H9 (cell line): ENCODE measurements at regions not wholly inside any gene's neighbourhood (a gene's known extent, or its start where the extent isn't known, plus 50 kb on each side); places are given as distances from the start of the nearest gene placed in this dataset.

Experiments used
- DNase-seq: peaks from one replicate; pipeline ENCODE4 v3.0.0-alpha.2; 2017
- H2AFZ ChIP-seq: one replicate; pipeline ENCODE4 v1.6.1; 2013; ENCODE audit warnings: mild to moderate bottlenecking, low read length, control low read depth, moderate library complexity
- H2AK5ac ChIP-seq: 2 replicates; pipeline ENCODE4 v1.6.1; 2013; ENCODE audit warnings: low read length, control low read depth, mixed read lengths; ENCODE audit not compliant: insufficient read length
- H2BK120ac ChIP-seq: one replicate; pipeline ENCODE4 v1.6.1; 2013; ENCODE audit warnings: low read depth, mild to moderate bottlenecking, low read length, control low read depth, inconsistent platforms; ENCODE audit not compliant: poor library complexity, severe bottlenecking
- H2BK12ac ChIP-seq: 2 replicates; pipeline ENCODE4 v1.6.1; 2013; ENCODE audit warnings: low read length, control low read depth, mixed read lengths, low read depth; ENCODE audit not compliant: insufficient read length
- H2BK15ac ChIP-seq: 2 replicates; pipeline ENCODE4 v1.6.1; 2013; ENCODE audit warnings: low read depth, low read length, control low read depth
- H2BK20ac ChIP-seq: one replicate; pipeline ENCODE4 v1.6.1; 2013; ENCODE audit warnings: low read depth, mild to moderate bottlenecking, low read length, control low read depth, inconsistent platforms; ENCODE audit not compliant: poor library complexity, severe bottlenecking
- H2BK5ac ChIP-seq: 2 replicates; pipeline ENCODE4 v1.6.1; 2013; ENCODE audit warnings: low read length, control low read depth, mixed read lengths; ENCODE audit not compliant: insufficient read length
- H3K14ac ChIP-seq: 2 replicates; pipeline ENCODE4 v1.6.1; 2013; ENCODE audit warnings: low read length, control low read depth; ENCODE audit not compliant: insufficient read depth
- H3K18ac ChIP-seq: 2 replicates; pipeline ENCODE4 v1.6.1; 2013; ENCODE audit warnings: low read depth, mild to moderate bottlenecking, mixed read lengths, low read length, control low read depth; ENCODE audit not compliant: insufficient read length
- H3K23ac ChIP-seq: 2 replicates; pipeline ENCODE4 v1.6.1; 2013; ENCODE audit warnings: low read length, control low read depth, mixed read lengths, low read depth; ENCODE audit not compliant: insufficient read length
- H3K23me2 ChIP-seq: 2 replicates; pipeline ENCODE4 v1.6.1; 2013; ENCODE audit warnings: low read depth, mild to moderate bottlenecking, mixed read lengths, low read length, control low read depth; ENCODE audit not compliant: insufficient read length, poor library complexity, severe bottlenecking
- H3K27ac ChIP-seq: 2 replicates; pipeline ENCODE4 v1.5.1; 2013; ENCODE audit warnings: low read length, control low read depth, mixed read lengths, low read depth; ENCODE audit not compliant: insufficient read length
- H3K27me3 ChIP-seq: 2 replicates; pipeline ENCODE4 v1.6.1; 2013; ENCODE audit warnings: low read length, control low read depth, inconsistent platforms; ENCODE audit not compliant: insufficient read depth
- H3K4ac ChIP-seq: 2 replicates; pipeline ENCODE4 v1.6.1; 2013; ENCODE audit warnings: low read depth, mild to moderate bottlenecking, control low read depth, inconsistent platforms, low read length, moderate library complexity
- H3K4me1 ChIP-seq: 2 replicates; pipeline ENCODE4 v1.6.1; 2013; ENCODE audit warnings: low read length, control low read depth, inconsistent platforms; ENCODE audit not compliant: insufficient read depth
- H3K4me2 ChIP-seq: 2 replicates; pipeline ENCODE4 v1.6.1; 2013; ENCODE audit warnings: low read length, control low read depth, mixed read lengths; ENCODE audit not compliant: insufficient read length, insufficient read depth
- H3K56ac ChIP-seq: 2 replicates; pipeline ENCODE4 v1.6.1; 2013; ENCODE audit warnings: low read depth, mild to moderate bottlenecking, mixed read lengths, low read length, control low read depth; ENCODE audit not compliant: insufficient read length
- H3K79me1 ChIP-seq: 2 replicates; pipeline ENCODE4 v1.6.1; 2013; ENCODE audit warnings: low read depth, mild to moderate bottlenecking, moderate library complexity, low read length, control low read depth, inconsistent platforms; ENCODE audit not compliant: insufficient read depth, poor library complexity, severe bottlenecking
- H3K79me2 ChIP-seq: 2 replicates; pipeline ENCODE4 v1.6.1; 2013; ENCODE audit warnings: low read length, control low read depth, inconsistent platforms; ENCODE audit not compliant: insufficient read depth
- H3K9ac ChIP-seq: 2 replicates; pipeline ENCODE4 v1.6.1; 2013; ENCODE audit warnings: low read length, control low read depth, mixed read lengths; ENCODE audit not compliant: insufficient read length; ENCODE audit errors: extremely low read depth
- H3K9me3 ChIP-seq: one replicate; pipeline ENCODE4 v1.6.1; 2013; ENCODE audit warnings: low read depth, low read length, inconsistent platforms; ENCODE audit not compliant: control insufficient read depth
- H3T11ph ChIP-seq: one replicate; pipeline ENCODE4 v1.6.1; 2013; ENCODE audit warnings: mild to moderate bottlenecking, low read length, control low read depth, inconsistent platforms
- H4K20me1 ChIP-seq: one replicate; pipeline ENCODE4 v1.6.1; 2013; ENCODE audit not compliant: control insufficient read depth, insufficient read length, insufficient read depth
- H4K5ac ChIP-seq: 2 replicates; pipeline ENCODE4 v1.6.1; 2013; ENCODE audit warnings: low read depth, mild to moderate bottlenecking, mixed read lengths, low read length, control low read depth; ENCODE audit not compliant: insufficient read length
- H4K8ac ChIP-seq: replicated peaks from 2 replicates; pipeline ENCODE4 v1.6.1; 2013; ENCODE audit warnings: low read length, control low read depth, mixed read lengths, low read depth; ENCODE audit not compliant: insufficient read length
- H4K91ac ChIP-seq: 2 replicates; pipeline ENCODE4 v1.6.1; 2013; ENCODE audit warnings: low read depth, mild to moderate bottlenecking, moderate library complexity, mixed read lengths, low read length, control low read depth; ENCODE audit not compliant: insufficient read length
- H3K27ac Mint-ChIP-seq, 3 experiments: 2 replicates in 2 of 3; 3 replicates in 1 of 3; pipeline ENCODE4 v1.8.0; 2020 to 2021; ENCODE audit warnings: mixed read lengths in 3 of 3, mild to moderate bottlenecking in 1 of 3, moderate library complexity in 1 of 3
- H3K27me3 Mint-ChIP-seq: 2 replicates; pipeline ENCODE4 v1.8.0; 2021; ENCODE audit warnings: low read depth, mild to moderate bottlenecking, moderate library complexity, mixed read lengths
- H3K36me3 Mint-ChIP-seq, 3 experiments: 2 replicates in 2 of 3; 3 replicates in 1 of 3; pipeline ENCODE4 v1.8.0; 2020 to 2021; ENCODE audit warnings: low read depth in 3 of 3, mixed read lengths in 3 of 3; ENCODE audit not compliant: insufficient read depth in 1 of 3
- H3K4me1 Mint-ChIP-seq, 2 experiments: 2 replicates each; pipeline ENCODE4 v1.8.0; 2020; ENCODE audit warnings: mixed read lengths in 2 of 2
- H3K4me3 Mint-ChIP-seq, 2 experiments: 2 replicates in 1 of 2; 3 replicates in 1 of 2; pipeline ENCODE4 v1.8.0; 2020 to 2021; ENCODE audit warnings: mild to moderate bottlenecking in 2 of 2, mixed read lengths in 2 of 2, moderate library complexity in 1 of 2
- H3K9me3 Mint-ChIP-seq, 2 experiments: 2 replicates in 1 of 2; 3 replicates in 1 of 2; pipeline ENCODE4 v1.8.0; 2020; ENCODE audit warnings: mild to moderate bottlenecking in 2 of 2, mixed read lengths in 2 of 2, moderate library complexity in 1 of 2
- WGBS: extraction: QIAGEN DNeasy Blood & Tissue Kit; methylation state at CpG from one replicate; pipeline ENCODE4 v1.1.7; 2013; ENCODE audit warnings: missing lambda C conversion rate, low lambda C conversion rate, mixed read lengths; ENCODE audit not compliant: insufficient read length; ENCODE audit errors: extremely low coverage; 5-methylcytosine and 5-hydroxymethylcytosine counted together
- TF ChIP-seq, protein P1 (sequence below): fragments of 200-600 bp; sonication (generic); conservative IDR thresholded peaks from 3 replicates; pipeline ENCODE4 v1.8.0; 2021; ENCODE audit warnings: antibody characterized with exemption, mild to moderate bottlenecking

DNA sequence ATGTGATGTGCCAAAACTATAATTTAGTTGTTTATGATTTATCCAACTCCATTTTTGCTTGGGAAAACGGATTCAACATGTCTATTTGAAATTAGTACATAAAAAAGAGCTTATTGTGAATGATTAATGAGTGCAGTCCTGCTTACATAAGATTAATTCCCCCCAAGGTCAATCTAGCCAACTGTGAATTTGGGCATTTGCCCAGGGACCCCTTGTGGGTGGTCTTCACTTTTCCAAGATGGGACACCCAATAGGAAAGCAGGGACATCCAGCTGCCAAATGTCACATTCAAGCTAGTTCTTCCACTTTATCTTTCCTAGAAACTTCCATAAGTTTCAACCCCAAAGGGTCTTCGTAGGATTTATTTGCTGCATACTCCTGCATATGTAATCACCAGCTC, 362.4 kb upstream of the PKN2 start:
- Histone ChIP-seq H4K8ac (no peak overlapping the region), H2BK12ac (no peak overlapping the region), H2AFZ (no peak overlapping the region), H2BK15ac (no peak overlapping the region), H3K9ac (no peak overlapping the region), H3K18ac (no peak overlapping the region), H2BK120ac (no peak overlapping the region), H3K23ac (no peak overlapping the region), H3K4me2 (no peak overlapping the region), H4K20me1 (no peaks in the 10 kb centered on the region), H3T11ph (no peak overlapping the region), H3K23me2 (no peaks in the 10 kb centered on the region), H3K4ac (no peak overlapping the region), H2BK5ac (no peak overlapping the region), H3K4me1 (no peaks in the 10 kb centered on the region), H2BK20ac (no peak overlapping the region), H3K79me1 (no peaks in the 10 kb centered on the region), H3K14ac (no peak overlapping the region), H3K9me3 (no peaks in the 10 kb centered on the region), H2AK5ac (no peak overlapping the region), H4K5ac (no peak overlapping the region), H3K27me3 (no peaks in the 10 kb centered on the region), H4K91ac (no peak overlapping the region), H3K56ac (no peak overlapping the region), H3K79me2 (no peaks in the 10 kb centered on the region), H3K27ac (no peak overlapping the region)
- WGBS: no CpG with 5 or more reads among the region's 2 CpGs
- no peak overlapping the region for H3K4me3 Mint-ChIP-seq
- TF ChIP-seq, protein P1, sequence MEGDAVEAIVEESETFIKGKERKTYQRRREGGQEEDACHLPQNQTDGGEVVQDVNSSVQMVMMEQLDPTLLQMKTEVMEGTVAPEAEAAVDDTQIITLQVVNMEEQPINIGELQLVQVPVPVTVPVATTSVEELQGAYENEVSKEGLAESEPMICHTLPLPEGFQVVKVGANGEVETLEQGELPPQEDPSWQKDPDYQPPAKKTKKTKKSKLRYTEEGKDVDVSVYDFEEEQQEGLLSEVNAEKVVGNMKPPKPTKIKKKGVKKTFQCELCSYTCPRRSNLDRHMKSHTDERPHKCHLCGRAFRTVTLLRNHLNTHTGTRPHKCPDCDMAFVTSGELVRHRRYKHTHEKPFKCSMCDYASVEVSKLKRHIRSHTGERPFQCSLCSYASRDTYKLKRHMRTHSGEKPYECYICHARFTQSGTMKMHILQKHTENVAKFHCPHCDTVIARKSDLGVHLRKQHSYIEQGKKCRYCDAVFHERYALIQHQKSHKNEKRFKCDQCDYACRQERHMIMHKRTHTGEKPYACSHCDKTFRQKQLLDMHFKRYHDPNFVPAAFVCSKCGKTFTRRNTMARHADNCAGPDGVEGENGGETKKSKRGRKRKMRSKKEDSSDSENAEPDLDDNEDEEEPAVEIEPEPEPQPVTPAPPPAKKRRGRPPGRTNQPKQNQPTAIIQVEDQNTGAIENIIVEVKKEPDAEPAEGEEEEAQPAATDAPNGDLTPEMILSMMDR: no peak
- no peak overlapping the region for H3K27ac Mint-ChIP-seq
- H3K4me1 Mint-ChIP-seq: no peaks in the 10 kb centered on the region
- DNase-seq: no peak
- no peaks in the 10 kb centered on the region for H3K27me3 Mint-ChIP-seq
- no peaks in the 10 kb centered on the region for H3K36me3 Mint-ChIP-seq
- H3K9me3 Mint-ChIP-seq: no peaks in the 10 kb centered on the region
